ENCODE measurements at regions not wholly inside any gene's neighbourhood (a gene's known extent, or its start where the extent isn't known, plus 50 kb on each side); places are given as distances from the start of the nearest gene placed in this dataset.

DNA sequence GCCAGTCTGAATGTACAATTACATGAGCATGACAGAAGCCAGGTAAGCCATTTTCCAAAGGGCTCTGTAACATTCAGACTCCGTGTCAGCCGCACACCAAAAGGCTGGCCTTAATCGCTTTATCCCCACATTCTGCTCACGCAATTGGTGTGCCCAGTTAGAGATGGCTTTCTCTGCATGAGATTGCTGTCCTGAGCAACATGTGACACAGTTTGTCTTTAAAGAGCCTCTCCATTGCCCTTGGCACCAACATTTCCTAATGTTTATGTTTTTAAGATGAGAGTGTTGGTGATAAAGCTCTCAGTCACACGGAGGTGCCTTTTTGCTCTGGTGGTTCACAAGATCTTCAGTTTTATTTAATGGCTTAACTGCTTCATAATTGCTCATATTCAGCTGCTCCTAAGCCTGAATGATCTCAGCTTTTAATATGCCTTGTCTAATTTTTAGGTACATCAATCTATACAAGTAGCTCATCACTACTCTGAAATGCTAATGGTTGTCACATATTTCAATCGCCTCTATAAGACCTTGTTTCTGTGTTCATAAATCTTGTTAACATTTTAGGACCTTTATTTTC, 164.8 kb upstream of the ACVR2A start:
- Histone ChIP-seq H3K4me1 (peaks cover 0 to 4% (median 0%) of the 10 kb centered on the region in 4 donors), H3K4me3 (no peak overlapping the region), H3K27ac (no peak overlapping the region), H3K27me3 (no peaks in the 10 kb centered on the region), H3K9me3 (no peaks in the 10 kb centered on the region), H3K36me3 (no peaks in the 10 kb centered on the region)
- WGBS, 2 donors: 74 to 79% methylated on average over 6 of the region's 6 CpGs
- TF ChIP-seq POLR2AphosphoS5 (IDR thresholded peaks at IDR 0.05) (no peak), POLR2A (IDR thresholded peaks at IDR 0.05) (no peak)
- no peak for DNase-seq
- intact Hi-C loops (cut with DNase I): no loop called here

DNA sequence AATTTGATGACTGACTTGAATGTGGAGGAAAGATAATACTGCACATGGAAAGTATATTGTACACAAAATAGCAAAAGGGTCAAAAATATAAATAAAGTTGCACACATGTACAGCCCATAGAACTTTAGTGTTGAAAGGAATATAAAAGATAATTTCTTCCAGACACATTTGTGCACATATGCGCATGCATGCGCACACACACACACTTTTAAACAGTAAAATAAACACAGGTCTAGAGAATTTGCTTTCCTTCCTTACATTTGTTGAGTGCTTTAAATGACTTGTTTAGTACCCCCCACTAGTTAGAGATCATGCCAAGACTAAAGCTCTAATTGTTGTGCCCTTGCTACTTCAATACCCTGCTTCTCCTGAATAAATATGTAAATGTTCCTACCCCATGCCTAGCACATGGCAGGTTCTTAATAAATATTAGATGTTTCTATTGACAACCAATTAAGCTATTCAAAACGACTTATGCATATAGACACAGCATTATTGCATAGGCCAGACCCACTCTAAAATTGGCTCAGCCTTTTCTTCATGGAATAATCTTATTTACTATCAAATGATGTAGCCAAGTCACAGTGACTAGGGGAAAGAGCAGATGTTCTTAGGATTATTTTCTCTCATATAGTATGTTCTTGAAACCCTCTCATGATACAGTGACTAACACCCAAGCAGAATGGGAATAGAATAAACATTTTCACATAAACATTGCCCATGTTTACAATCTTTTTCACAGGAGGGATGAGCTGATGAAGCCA, 165.5 kb upstream of the ACVR2A start:
- intact Hi-C loops (cut with DNase I): no loop called here

DNA sequence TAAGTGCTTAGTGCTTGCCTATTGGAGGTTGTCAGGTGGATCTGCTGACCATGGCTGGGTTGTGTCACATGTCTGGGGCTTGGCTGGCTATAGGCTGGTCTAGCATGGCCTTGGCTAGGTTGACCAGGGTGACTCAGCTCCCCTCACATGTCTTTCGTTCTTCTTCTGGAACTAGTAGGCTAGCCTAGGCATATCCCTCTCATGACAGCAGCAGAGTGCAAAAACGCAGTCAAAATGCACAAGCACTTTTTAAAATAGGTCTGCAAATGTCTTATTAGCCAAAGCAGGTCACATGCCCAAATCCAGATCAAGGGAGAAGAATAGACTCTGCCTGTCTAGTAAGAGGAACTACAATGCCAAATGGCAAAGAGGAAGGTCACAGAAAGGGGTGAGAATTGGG, 179.7 kb upstream of the ACVR2A start:
- H3K9me3 ChIP-seq: no peaks in the 10 kb centered on the region
- no peaks in the 10 kb centered on the region for H3K27me3 ChIP-seq
- WGBS, 2 donors: 85 to 96% methylated on average over 2 of the region's 2 CpGs
- no peaks in the 10 kb centered on the region for H3K36me3 ChIP-seq
- intact Hi-C loops (cut with DNase I): no loop called here
- no peak overlapping the region for H3K27ac ChIP-seq
- no peaks in the 10 kb centered on the region for H3K4me1 ChIP-seq
- no peak for TF ChIP-seq EP300 (IDR thresholded peaks at IDR 0.05)
- TF ChIP-seq POLR2A (IDR thresholded peaks at IDR 0.05): no peak
- TF ChIP-seq POLR2AphosphoS5 (IDR thresholded peaks at IDR 0.05): no peak
- no peak for TF ChIP-seq CTCF (IDR thresholded peaks at IDR 0.05)
- H3K4me3 ChIP-seq: no peak overlapping the region
- no peak for DNase-seq

More for the DNA sequence above, 165.5 kb upstream of the ACVR2A start:
- Histone ChIP-seq H3K36me3 (no peaks in the 10 kb centered on the region), H3K4me3 (no peak overlapping the region), H3K9me3 (no peaks in the 10 kb centered on the region), H3K4me1 (peaks cover 0 to 4% (median 0%) of the 10 kb centered on the region in 4 donors), H3K27ac (no peak overlapping the region), H3K27me3 (no peaks in the 10 kb centered on the region)
- TF ChIP-seq EP300 (IDR thresholded peaks at IDR 0.05): no peak
- no peak for TF ChIP-seq POLR2A (IDR thresholded peaks at IDR 0.05)
- TF ChIP-seq POLR2AphosphoS5 (IDR thresholded peaks at IDR 0.05): no peak
- TF ChIP-seq CTCF (IDR thresholded peaks at IDR 0.05): no peak
- DNase-seq: no peak
- WGBS, 2 donors: 68 to 73% methylated on average over 3 of the region's 3 CpGs

- intact Hi-C loops (cut with DNase I): no loop called here
Measured at GRCh38 chr2:147663962-147664361, 180.9 kb upstream of the ACVR2A start.

More at GRCh38 chr2:147663962-147664361, 180.9 kb upstream of the ACVR2A start:
- Histone ChIP-seq H3K9me3 (no peaks in the 10 kb centered on the region), H3K4me1 (no peaks in the 10 kb centered on the region), H3K36me3 (no peaks in the 10 kb centered on the region), H3K27me3 (no peaks in the 10 kb centered on the region), H3K4me3 (no peak overlapping the region), H3K27ac (no peak overlapping the region)
- 64 to 66% methylated on average over 2 of the region's 2 CpGs for WGBS, 2 donors
- no peak for TF ChIP-seq CTCF (IDR thresholded peaks at IDR 0.05)
- no peak for TF ChIP-seq POLR2A (IDR thresholded peaks at IDR 0.05)
- no peak for TF ChIP-seq POLR2AphosphoS5 (IDR thresholded peaks at IDR 0.05)
- TF ChIP-seq EP300 (IDR thresholded peaks at IDR 0.05): no peak
- DNase-seq: no peak

All from sigmoid colon (tissue), 6 donors.